ENCODE measurements at regions not wholly inside any gene's neighbourhood (a gene's known extent, or its start where the extent isn't known, plus 50 kb on each side); places are given as distances from the start of the nearest gene placed in this dataset.

- in situ Hi-C loops (cut with MboI), result no loop called here
- Histone ChIP-seq H3K4me3 (no peak overlapping the region), H3K9me3 (replicated peaks; ENCODE audit: control insufficient read depth, insufficient read depth, low read length) (no peaks in the 10 kb centered on the region), H3K27me3 (replicated peaks in 1 of 2; ENCODE audit: control insufficient read depth in 2 of 2, insufficient read depth in 2 of 2, low read length in 1 of 2) (no peaks in the 10 kb centered on the region; a peak in 1 of 4 replicates), H4K20me1 (ENCODE audit: control insufficient read depth, insufficient read depth) (no peaks in the 10 kb centered on the region), H3K27ac (ENCODE audit: control insufficient read depth, insufficient read depth) (no peak overlapping the region), H3K4me1 (ENCODE audit: control insufficient read depth, insufficient read depth, low read length) (no peaks in the 10 kb centered on the region), H3K4me2 (ENCODE audit: control insufficient read depth, insufficient read depth) (no peak overlapping the region), H3K36me3 (ENCODE audit: control insufficient read depth in 2 of 2, insufficient read depth in 2 of 2, low read length in 1 of 2) (no peaks in the 10 kb centered on the region), H3K79me2 (ENCODE audit: control insufficient read depth, insufficient read depth, low read length) (no peaks in the 10 kb centered on the region), H3K9ac (ENCODE audit: control insufficient read depth, insufficient read depth, low read length) (no peak overlapping the region), H2AFZ (ENCODE audit: control insufficient read depth, low read depth, low read length) (no peak overlapping the region)
- ChIA-PET POLR2A (no interaction called here), SMC1A (ENCODE audit: uncharacterized antibody, unreplicated experiment) (no interaction called here), CTCF (no interaction called here), RAD21 (ENCODE audit: unreplicated experiment) (no interaction called here)
- 6% methylated on average over 2 of the region's 2 CpGs for WGBS (ENCODE audit: insufficient coverage, insufficient replicate concordance, low lambda C conversion rate, missing lambda C conversion rate)
- intact Hi-C loops (cut with micrococcal nuclease; ENCODE audit: unreplicated experiment), result no loop called here
- DNase-seq (ENCODE audit: low read depth, low spot score) (no peak), ATAC-seq (no peak), FAIRE-seq (no peak)
- no peak for TF ChIP-seq RAD21 (IDR thresholded peaks at IDR 0.05; ENCODE audit: insufficient read depth, low read depth, low read length)
- no peak for TF ChIP-seq NR2C2 (IDR thresholded peaks at IDR 0.05; ENCODE audit: borderline replicate concordance, control insufficient read depth, insufficient read length, low read depth)
- TF ChIP-seq CREM (IDR thresholded peaks at IDR 0.05; ENCODE audit: low read depth), result no peak
- no peak for TF ChIP-seq CHD2 (IDR thresholded peaks at IDR 0.05; ENCODE audit: borderline replicate concordance, low read depth, low read length)
- TF ChIP-seq SMAD5 (IDR thresholded peaks at IDR 0.05; ENCODE audit: low read depth), result no peak
- no peak for TF ChIP-seq POU2F2 (IDR thresholded peaks at IDR 0.05; ENCODE audit: borderline replicate concordance, low read depth, low read length)
- TF ChIP-seq POLR2A (IDR thresholded peaks at IDR 0.05; ENCODE audit: low read depth, low read length), result no peak
- no peak for TF ChIP-seq WRNIP1 (IDR thresholded peaks at IDR 0.05; ENCODE audit: borderline replicate concordance, low read depth, low read length)
- TF ChIP-seq TCF12 (IDR thresholded peaks at IDR 0.05; ENCODE audit: low read depth, low read length), result no peak
- TF ChIP-seq, protein P1, sequence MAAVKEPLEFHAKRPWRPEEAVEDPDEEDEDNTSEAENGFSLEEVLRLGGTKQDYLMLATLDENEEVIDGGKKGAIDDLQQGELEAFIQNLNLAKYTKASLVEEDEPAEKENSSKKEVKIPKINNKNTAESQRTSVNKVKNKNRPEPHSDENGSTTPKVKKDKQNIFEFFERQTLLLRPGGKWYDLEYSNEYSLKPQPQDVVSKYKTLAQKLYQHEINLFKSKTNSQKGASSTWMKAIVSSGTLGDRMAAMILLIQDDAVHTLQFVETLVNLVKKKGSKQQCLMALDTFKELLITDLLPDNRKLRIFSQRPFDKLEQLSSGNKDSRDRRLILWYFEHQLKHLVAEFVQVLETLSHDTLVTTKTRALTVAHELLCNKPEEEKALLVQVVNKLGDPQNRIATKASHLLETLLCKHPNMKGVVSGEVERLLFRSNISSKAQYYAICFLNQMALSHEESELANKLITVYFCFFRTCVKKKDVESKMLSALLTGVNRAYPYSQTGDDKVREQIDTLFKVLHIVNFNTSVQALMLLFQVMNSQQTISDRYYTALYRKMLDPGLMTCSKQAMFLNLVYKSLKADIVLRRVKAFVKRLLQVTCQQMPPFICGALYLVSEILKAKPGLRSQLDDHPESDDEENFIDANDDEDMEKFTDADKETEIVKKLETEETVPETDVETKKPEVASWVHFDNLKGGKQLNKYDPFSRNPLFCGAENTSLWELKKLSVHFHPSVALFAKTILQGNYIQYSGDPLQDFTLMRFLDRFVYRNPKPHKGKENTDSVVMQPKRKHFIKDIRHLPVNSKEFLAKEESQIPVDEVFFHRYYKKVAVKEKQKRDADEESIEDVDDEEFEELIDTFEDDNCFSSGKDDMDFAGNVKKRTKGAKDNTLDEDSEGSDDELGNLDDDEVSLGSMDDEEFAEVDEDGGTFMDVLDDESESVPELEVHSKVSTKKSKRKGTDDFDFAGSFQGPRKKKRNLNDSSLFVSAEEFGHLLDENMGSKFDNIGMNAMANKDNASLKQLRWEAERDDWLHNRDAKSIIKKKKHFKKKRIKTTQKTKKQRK (IDR thresholded peaks at IDR 0.05; ENCODE audit: low read depth, low read length), result no peak
- no peak for TF ChIP-seq ZNF274 (IDR thresholded peaks at IDR 0.05; ENCODE audit: insufficient read depth, insufficient read length)
- TF ChIP-seq CBX5 (IDR thresholded peaks at IDR 0.05; ENCODE audit: low read depth), result no peak
- BruUV-seq (replicated peaks), result no TSS peak
Measured at GRCh38 chr11:114758627-114759026, 80.3 kb downstream of the NXPE2 start.

Data from GM12878 (cell line).